HG02678 (cell line): ENCODE measurements at regions not wholly inside any gene's neighbourhood (a gene's known extent, or its start where the extent isn't known, plus 50 kb on each side); places are given as distances from the start of the nearest gene placed in this dataset.

Experiments used
- ATAC-seq: cut with Tn5 transposase; IDR thresholded peaks from one replicate; pipeline ENCODE4 v1.9.1; 2021; ENCODE audit warnings: mild to moderate bottlenecking, moderate library complexity; ENCODE audit not compliant: unreplicated experiment

DNA sequence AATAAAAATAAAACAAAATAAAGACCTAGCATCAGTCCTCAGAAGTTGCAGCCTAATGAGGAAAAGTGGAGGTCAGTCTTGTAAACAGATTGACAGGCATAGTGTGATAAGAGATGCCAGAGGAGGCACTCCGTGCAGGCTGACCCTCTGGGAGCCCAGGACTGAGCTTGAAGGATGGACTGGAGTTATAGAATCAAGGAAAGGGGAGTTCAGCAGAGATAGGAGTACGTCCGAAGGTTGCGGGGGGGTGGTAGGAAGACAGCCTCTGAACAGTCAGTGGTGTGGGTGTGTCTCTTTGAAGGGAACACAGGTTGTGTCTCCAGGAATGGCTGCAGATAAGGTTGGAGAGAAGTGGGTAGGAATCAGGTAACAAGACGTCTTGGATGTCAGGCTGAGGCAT is 126.1 kb upstream of the CPEB4 start:
- no peak for ATAC-seq

DNA sequence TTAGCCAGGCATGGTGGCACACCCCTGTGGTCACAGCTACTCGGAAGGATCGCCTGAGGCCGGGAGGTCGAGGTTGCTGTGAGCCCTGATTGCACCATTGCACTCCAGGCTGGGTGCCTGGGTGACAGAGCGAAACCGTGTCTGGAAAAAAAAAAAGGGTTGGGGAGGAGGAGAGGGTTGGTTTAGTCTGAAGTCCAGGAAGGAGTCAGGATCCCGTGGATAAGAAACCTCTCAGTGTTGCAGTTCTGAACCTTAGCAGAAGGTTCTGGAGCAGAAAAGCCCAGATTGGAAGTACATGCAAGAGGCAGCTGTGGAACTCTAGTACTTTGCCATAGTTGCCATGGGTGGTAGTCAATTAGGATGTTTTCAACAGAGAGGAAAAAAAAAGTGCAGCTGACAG is 125.2 kb upstream of the CPEB4 start:
- no peak for ATAC-seq

DNA sequence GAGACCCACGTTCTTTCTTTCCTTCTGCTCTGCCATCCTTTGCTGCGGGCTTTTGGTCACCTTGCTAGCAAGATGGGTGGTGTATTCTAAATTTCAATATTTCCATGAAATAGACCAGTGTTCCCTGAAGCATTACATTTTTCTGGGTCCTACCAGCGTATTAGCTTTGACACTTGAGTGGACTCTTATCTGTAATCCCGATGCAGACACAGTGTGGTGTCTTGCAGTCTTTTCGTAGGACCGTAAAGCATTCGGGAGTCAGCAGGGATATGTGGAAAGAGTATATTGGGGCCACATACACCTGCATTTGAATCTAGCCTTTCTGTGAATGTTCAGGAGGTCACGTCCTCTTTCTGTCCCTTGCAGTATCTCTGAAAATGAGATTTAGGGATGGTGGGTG is 124.7 kb upstream of the CPEB4 start:
- no peak for ATAC-seq

DNA sequence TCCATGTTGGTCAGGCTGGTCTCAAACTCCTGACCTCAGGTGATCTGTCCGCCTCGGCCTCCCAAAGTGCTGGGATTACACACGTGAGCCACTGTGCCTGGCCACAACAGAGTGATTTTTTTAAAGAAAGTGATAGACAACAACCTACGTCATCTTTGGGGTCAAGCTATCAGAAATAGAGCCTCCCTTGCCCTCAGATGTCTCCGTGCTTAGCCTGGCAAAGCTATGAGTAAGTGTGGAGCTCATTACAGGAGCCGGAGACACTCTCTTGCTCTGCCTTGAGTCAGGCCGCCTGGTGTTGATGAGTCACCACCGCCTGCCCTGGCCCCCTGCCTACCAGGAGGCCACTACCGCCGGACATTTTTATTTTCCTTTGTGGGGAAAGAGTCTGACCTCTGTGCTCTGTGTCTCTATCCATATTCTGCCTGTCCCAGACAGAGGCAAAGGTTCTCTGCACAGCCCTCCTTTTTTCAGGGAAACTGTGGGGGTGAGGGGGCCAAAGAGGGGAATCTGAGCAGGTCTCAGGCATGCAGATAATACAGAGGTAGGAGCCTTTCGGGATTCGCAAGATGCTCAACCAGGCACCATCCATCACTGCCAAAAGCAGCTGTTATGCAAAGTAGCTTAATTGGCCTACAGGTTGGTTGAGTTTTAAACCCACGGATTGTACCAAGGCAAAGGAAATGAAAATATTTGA is 123.7 kb upstream of the CPEB4 start:
- ATAC-seq: no peak

DNA sequence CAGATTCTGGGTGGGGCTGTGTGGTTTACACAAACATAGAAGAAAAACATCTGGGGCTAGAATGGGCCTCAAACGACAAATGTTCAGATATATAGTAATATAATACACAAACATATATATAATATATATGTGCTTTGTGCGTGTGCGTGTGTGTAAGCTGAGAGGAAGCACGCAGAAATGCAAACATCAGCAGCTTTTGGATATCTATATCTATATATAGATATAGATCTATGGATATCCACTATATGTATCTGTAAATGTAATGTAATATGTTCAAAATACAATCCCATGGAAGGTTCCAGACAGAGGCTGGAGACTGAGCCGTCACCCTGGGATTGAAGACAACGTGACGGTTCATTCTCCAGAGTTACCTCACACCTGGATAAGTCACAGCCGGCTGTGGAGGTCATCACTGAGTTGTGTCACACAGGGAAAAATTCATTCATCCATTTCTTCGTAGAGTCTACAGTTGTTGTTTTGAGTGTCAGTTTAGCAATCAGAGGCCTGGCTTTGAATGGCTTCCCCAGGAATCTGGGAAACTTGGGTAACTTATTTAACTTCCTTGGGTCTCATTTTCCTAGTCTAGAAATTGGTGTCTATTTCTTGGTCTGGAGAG is 123.0 kb upstream of the CPEB4 start:
- no peak for ATAC-seq

DNA sequence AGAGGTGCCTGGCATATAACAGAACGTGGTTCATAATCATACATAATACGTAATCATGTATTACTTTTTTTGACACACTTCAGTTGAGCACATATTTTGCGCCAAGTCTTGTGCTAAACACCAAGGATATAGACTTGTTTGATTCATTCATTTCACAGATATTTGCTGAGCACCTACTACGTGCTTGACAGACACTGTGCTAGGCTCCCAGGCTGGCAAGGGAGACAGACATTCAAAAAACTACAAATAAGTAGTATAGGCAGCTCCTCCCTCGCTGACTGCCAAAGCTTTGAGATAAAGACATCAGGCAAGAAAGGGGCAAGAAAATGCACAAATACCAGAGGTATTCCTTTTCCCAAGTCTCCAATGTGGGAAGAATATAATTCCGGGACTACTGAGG is 122.5 kb upstream of the CPEB4 start:
- no peak for ATAC-seq

DNA sequence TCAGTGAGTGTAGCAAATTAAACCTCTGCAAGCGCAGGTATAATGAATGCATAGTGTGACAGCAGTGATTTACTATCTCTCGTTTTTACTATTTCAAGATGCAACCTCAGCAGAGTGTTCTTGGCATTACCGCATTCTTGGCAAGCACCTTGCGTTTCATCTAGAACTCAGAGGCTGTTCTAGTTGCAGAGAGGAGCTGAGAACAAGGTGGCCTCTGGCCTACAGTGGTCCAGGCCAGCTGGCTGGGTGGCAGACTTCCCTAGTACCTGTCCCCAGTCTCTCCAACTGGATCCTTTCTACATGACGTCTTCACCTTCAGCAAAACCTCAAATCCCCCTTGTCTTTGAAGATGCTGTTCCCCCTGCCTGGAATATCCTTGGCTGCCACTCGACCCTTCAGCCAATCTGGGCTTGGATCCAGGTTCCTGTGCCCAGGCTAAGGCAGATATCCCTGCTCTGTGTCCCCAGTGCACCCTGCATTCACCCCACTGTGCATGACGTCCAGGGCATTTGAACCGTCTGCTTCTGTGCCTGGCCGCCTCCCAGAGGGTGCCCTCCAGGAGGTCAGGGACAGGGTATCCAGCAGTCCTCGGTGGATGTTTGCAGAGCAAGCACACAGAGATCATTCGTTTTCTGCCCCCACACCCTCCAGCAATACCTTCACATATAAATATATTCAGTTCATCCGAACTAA is 120.4 kb upstream of the CPEB4 start:
- ATAC-seq: no peak

DNA sequence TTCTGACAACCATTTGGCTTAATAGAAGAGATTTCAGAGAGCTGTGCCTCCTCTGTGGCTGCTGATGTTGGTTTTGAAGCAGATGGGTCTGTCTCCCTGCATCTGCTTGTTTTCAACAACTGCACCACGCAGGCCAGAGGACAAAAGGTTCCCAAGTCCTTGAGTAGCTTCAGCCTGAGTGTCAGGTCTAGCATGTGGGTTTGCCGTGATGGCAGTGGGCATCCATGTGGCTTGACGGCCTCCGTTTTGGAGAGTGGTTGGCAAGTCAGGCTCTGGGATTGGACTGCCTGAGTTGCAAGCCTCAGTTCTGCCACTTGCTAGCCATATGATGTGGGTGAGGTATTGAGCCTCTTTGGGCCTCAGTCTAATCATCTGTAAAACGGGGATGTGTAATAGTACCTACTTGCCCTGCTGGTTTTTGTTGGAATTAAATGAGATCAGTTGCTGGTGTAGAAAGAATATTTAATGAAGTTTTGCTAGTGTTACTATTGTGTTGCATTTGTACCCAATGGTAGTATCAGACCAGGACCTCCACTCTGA is 119.8 kb upstream of the CPEB4 start:
- ATAC-seq: no peak

DNA sequence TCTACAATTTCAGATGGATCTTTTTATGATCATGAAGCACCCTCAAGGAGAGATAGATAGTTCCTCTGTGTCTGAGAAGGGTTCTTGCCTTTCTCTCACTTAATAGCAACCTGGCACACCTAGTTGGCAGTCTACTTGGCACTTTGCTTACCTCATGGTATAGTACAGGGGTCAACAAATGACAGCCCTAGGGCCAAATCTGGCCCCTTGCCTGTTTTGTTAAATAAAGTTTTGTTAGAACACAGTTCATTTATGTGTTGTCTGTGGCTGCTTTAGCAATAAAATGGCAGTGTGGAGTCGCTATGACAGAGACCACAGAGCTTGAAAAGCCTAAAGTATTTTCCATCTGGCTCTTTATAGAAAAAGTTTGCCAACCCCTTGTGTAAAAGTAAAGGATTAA is 119.3 kb upstream of the CPEB4 start:
- ATAC-seq: no peak

DNA sequence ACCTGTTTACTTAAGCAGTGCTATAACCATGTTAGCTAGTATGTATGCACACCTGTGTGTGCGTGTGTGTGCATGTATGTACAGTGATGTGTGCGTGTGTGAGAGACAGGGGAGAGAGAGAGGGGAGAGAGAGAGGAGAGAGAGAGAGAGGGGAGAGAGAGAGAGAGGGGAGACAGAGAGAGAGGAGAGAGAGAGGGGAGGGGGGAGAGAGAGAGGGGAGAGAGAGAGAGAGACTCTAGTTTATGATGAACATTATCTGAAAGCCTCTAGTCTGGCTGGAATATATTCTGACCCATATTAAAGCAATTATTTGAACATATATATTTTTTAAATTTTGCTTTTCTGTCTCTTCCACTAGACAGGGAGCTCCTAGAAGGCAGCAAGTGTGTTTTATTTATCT is 117.5 kb upstream of the CPEB4 start:
- ATAC-seq: no peak

DNA sequence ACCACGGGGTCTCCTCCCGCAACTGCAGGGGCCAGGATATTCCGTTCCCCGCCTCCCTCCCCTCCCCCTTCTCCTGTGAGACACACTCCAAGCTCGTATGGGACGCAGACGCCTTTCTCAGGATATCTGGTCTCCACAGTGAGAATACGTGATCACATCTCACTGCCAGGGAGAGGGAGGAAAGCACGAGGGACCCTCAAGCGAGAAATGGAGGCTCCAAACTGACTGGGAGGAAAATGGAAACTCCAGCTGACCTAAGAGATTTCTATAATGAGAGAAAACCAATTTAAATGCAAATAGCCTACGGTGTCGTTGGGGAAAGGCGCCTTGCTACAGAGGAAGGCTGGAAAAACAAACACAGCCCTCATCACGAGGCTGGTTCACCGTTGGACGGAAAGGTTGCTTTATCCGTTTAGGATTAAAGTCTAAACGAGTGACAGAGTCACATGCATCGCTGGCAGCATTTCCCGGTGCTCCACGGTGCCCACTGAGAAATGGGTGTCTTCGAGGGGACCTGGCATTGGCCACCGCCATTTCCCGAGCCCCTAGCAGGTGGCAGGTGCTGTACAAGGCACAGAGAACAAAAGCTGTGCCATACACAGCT is 116.9 kb upstream of the CPEB4 start:
- ATAC-seq: no peak

DNA sequence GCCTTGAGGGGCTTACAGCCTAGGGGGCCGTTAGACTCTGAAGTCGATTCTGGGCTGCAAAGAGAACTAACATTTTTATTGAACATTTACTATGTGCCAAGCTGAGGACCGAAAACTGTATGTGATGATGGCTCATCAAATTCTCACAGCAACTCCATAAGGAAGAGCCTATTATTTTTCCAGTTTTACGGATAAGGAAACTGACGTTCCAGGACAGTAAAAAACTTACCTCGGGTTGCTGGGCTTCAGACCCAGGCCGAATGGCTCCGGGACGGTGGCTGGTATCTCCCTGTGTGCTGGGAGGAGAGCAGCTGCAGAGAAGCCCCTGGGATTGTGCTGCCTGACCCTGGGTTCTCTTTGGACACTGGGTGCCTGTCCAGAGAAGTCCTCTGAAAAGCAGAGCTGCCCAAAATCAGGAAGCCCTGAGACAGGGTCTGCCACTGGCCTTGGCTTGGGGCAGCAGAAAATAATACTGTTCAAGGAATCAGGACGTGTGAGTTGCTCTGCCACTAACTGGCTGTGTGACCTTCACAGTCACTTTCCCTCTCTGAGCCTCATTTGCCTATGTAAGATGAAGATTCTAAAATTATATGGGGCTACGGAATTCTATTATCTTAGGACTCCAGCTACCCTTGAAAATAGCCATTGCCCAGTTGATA is 116.3 kb upstream of the CPEB4 start:
- ATAC-seq: no peak

DNA sequence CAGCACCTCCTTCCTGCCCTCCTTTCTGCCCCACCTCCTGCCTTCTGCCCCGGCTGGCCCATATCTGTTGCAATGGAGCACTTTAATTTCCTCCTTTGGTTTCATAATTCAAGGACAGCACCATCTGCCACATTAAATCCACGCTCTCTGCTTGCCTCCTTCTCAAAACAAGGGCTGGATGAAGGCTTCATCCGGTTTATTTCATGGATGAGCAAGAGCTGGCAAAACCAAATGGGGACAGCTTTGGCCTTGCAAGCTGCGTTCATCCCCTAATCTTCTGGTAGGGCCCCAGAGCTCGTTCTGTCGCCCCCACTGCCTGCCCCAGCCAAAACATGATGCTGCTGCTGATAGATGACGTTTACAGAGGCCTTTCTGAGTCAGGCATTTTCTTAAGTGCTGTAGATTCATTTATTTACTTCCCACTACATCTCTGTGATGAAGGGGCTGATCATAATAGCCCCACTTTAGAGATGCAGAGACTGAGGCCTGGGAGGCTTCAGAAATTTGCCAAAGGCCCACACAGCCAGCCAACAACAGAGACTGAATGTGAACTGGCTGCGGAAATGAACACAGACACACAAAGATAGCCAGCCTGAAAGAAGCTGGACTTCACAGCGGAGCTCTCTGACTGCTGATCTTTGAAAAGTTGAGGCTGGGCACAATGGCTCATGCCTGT is 115.6 kb upstream of the CPEB4 start:
- no peak for ATAC-seq

DNA sequence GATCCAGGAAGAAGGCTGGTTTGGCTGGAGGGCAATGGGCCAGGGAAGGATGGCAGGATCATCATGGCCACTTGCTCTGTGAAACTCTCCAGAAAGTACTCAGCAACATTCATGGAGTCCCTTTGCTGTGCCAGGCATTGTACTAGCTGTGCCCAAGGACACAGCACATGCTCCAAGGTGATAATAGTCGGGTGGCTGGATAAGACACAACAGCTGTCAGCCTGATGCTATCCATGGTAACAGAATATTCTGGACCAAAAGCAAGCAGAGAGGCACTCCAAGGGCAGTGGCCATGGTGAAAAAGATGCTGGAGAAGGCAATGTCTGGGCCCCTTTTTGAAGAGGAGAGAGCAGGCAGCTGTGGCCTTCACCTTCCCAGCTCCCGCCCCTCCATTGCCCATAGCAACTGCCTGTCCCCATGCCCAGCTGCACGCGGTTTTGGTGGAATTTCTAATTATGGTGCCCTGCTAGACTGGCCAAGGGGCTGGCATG is 113.8 kb upstream of the CPEB4 start:
- no peak for ATAC-seq

DNA sequence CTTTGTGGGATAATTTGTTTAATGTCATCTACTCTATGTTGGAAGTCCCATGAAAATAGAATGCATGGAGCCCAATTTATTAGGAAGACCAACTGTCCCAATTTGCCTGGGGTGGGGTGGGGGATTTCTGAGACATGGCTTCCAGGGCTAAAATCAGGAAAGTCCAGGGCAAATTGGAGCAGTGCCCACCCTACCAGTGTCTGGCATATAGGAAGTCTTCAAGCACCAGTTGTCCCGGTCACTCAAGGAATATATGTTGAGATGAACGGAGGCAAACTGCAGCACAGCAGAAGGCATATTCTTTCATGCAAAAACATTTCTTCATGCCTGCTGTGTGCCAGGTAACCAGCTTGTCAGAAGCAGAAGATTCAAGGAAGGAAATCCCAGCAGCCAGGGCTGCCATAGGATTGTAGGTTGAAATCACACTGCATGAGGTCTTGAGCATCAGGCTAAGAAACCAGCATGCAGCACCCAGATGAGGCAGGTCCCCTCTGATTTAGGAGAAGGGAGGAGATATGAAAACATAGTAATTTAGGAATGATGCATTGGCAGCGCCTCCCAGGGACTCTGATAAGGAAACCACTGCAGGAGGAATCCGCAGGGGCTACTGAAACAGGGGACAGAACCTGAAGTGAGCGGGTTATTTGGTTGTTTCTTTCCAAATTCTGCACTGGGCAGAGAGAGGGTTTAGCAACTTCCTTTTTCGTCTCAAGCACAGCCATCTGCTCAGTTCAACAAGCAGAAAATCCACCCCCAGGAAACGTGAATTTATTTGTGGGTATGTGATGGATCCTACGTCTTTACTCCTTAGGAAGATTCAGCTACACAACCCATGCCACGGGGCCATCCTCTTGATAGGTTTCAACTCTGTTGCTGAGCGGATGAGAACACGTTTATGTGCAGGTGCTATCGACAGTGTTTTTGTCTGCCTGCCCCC is 112.6 kb upstream of the CPEB4 start:
- ATAC-seq: no peak

DNA sequence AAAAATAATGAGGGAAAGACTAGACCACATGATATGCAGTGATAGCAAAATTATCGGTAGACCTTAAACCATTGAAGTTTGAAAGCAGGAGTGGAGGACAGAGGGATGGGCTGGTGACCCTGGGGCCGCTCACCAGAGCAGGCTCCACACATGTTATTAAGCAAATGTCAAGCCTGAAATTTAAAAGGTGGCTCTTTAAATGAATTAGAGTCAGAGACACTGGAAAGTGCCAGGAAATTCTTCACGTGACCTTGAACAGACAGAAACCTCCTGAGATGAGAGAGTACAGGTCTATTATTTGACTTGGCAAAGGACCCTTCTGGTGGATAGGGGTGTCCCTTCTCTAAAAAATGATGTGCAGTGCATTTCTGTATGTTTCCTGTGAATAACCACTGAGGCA is 111.0 kb upstream of the CPEB4 start:
- no peak for ATAC-seq

DNA sequence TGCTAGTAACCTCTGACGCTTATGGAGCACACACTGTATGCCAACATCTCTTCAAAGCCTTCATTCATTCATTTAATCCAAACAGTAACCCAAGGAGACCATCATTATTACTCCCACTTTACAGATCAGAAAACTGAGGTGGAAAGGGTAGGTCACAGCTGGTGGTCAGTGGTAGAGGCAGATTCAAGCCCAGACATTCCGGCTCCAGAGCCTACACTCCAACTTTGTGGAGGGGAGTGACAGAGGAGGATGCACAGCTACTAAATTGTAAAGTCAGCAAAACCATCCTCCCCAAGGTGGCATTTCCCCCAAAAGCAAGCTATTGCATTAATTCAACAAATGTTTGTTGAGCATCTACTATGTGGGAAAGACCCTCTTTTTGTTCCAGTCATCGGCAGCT is 110.5 kb upstream of the CPEB4 start:
- ATAC-seq: no peak

DNA sequence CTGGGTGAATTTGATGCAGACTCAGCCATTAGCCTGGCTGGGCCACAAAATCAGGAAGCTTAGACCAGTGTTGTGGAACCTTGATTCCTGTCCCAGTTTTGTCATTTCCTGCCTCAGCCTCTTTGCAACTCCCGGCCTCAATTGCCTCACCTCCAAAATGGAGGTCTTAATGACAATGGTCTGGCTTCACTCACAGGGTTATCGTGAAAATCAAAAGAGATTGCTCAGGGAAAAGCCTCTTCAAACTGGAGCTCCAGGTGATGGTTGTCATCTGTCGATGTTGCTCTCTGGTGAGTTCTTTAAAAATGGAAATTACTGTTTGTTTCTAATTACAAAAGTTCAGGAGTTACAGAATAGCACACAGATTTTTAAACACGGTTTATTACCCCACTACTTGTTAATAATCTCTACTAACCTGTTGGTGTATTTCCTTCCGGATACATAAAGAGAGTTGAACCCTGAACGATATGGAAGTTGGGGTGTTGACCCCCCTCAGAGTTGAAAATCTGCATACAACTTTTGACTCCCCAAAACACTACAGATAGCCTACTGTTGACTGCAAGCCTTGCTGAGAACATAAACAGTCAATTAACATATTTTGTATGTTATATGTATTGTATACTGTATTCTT is 109.9 kb upstream of the CPEB4 start:
- ATAC-seq: no peak

DNA sequence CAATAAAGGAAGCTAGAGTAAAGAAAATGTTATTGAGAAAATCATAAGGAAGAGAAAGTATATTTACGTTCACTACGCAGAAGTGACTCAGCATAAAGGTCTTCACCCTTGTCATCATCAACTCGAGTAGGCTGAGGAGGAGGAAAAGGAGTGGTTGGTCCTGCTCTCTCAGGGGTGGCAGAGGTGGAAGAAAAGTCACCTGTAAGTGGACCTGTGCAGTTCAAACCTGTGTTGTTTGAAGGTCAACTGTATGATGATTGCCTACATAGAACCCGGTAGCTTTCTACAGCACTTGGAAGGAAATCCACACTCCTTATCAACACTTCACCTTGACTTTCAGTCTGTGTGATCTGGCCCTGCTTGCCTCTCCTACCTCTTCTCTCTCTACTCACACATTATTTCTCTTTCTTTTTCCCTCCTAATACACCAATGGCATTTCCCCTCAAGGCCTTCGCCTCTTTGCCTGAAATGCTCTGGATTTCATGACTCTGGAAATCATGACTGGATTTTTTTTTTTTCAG is 109.3 kb upstream of the CPEB4 start:
- no peak for ATAC-seq
